Left renal cortex interstitium (tissue), 4 donors: ENCODE measurements at regions not wholly inside any gene's neighbourhood (a gene's known extent, or its start where the extent isn't known, plus 50 kb on each side); places are given as distances from the start of the nearest gene placed in this dataset.
"Not testable (repeated sequence)": the region's sequence is repeated elsewhere in the genome, so short reads cannot be mapped to it uniquely, and the experiment has no call there.

Source experiments
- DNase-seq, 4 donors: peaks; one replicate each; pipeline ENCODE4 v3.0.0-alpha.2; 2013; ENCODE audit warnings: low read depth in 4 of 4, low spot score in 2 of 4, missing footprints in 1 of 4

DNA sequence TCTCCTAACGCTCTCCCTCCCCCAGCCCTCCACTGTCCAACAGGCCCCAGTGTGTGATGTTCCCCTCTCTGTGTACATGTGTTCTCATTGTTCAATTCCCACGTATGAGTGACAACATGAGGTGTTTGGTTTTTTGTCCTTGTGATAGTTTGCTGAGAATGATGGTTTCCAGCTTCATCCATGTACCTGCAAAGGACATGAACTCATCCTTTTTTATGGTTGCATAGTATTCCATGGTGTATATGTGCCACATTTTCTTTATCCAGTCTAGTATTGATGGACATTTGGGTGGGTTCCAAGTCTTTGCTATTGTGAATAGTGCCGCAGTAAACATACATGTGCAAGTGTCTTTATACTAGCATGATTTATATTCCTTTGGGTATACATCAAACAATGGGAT, 347.4 kb downstream of the MAGEE1 start:
- DNase-seq = not testable (repeated sequence)

DNA sequence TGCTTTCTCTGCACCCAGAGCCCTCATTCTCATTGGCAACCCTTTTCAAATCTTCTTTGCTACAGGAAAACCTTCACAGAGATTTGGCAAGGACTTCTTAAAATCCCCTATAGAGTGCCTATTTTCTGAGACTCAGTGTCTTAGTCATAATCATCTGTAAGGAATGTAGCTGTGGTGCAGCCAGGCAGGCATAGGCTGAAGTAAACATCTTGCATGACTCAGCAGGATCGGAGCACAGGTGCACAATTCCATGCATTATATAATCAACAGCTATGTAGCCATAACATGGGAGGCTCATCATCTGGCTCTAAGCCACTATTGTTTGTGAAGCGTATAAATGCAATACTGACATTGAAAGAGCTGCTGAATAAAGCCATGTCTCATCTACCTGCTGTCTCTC, 368.8 kb downstream of the MAGEE1 start:
- DNase-seq = no peak

DNA sequence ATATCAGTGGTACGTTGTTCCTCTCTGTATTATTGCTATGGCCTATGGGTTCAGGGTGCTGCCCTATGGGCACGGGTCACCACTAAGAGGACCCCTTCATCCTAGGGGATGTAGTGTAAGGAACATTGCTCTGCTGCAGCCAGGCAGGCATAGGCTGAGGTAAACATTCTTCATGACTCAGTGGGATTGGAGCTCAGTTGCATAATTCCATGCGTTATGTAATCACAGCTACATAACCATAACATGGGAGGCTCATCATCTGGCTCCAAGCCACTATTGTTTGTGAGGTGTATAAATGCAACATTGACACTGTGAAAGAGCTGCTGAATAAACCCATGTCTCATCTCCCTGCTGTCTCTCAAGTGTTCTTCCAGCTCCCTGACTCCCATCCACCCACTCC, 375.2 kb downstream of the MAGEE1 start:
- no peak for DNase-seq

DNA sequence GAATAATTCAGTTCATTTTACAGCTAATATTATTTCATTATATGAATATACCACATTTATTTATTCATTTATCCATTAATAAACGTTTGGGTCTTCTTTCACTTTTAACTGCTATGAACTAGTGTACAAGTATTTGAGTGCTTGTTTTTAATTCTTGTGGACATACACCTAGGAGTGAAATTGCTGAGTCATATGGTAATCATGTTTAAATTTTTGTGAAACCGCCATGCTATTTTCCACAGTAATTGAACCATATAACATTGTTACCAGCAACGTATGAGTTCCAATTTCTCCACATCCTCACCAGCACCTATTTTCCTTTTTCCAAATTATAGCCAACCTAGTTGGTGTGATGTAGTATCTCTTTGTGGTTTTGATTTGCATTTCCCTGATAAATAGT, 388.2 kb downstream of the MAGEE1 start:
- no peak for DNase-seq

DNA sequence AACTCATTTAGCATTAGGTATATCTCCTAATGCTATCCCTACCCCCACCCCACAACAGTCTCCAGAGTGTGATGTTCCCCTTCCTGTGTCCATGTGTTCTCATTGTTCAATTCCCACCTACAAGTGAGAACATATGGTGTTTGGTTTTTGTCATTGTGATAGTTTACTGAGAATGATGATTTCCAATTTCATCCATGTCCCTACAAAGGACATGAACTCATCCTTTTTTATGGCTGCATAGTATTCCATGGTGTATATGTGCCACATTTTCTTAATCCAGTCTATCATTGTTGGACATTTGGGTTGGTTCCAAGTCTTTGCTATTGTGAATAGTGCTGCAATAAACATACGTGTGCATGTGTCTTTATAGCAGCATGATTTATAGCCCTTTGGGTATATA, 389.8 kb downstream of the MAGEE1 start:
- DNase-seq = not testable (repeated sequence)

DNA sequence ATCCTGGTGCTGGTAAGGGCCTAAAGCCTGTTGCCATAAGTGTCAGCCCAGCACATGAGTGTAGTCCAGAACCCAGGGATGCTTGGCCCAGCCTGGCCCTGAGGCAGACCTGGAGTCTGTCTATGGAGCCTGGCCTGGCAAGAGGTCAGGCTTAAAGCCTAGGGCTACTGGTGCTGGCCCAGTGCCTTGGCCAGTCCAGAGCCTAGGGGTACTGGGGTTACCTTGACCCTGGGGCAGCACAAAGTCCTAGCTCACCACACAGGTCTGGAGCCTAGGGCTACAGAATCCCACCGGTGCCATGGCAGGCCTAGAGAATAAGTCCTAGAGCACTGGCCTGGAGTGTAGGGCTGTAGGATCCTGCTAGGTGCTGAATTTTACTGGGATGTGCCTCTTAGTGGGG, 393.8 kb downstream of the MAGEE1 start:
- DNase-seq = no peak

DNA sequence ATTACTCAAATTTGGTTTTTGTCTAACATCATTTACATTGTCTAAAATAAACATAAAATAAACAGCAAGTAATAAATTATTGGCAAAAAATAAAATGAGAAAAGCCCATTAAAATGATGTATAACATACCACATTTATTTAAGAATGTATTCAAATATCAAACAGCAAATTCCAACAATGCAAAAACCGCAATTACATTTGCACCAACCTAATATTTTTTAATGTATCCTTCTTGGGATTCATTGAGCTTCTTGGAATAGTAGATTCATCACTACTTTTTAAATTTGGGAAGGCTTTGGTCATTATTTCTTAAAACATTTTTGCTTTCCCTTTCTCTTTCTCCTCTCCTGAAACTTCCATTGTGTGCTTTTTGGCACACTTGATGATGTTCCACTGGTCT, 400.2 kb downstream of the MAGEE1 start:
- DNase-seq = no peak

DNA sequence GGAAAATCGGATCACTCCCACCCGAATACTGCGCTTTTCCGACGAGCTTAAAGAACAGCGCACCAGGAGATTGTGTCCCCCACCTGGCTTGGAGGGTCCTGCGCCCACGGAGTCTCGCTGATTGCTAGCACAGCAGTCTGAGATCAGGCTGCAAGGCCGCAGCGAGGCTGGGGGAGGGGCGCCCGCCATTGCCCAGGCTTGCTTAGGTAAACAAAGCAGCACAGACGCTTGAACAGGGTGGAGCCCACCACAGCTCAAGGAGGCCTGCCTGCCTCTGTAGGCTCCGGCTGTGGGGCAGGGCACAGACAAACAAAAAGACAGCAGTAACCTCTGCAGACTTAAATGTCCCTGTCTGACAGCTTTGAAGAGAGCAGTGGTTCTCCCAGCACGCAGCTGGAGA, 413.4 kb downstream of the MAGEE1 start:
- DNase-seq = not testable (repeated sequence)

DNA sequence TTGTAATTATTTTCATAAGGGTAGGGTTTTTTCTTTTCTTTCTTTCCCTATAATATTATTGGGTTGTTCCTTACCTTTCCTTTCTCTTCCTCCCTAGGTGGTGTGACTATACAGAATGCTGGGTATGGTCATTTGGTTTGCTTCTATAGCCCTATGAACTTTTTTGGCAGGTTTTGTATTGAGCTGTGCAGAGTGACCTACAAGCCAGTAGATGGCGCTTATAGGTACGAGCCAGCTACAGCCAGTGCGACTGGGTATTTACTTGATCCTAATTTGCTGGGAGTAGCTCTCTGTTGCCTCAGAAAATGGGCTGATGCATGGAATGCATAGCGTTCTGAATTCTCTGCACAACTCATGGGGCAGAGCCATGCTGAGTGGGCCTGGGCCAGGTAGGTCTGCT, 423.3 kb downstream of the MAGEE1 start:
- no peak for DNase-seq

DNA sequence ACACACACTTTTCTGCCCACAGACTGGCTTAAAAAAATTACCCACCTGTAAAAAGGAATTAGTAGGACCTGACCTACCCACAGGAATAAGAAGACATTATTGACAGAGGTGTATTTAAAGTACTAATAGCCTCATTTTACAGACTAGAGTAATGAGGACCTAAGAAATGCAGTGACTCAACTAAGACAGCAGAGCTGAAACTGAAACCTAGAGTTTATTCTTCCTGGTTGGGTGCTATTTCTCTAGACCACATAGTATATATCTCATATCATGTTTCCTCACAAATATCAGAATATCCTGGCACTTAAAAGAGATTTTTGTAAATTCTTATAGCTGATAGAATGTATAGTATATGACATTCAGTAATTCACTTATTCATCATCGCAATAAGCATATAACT, 435.0 kb downstream of the MAGEE1 start:
- no peak for DNase-seq

DNA sequence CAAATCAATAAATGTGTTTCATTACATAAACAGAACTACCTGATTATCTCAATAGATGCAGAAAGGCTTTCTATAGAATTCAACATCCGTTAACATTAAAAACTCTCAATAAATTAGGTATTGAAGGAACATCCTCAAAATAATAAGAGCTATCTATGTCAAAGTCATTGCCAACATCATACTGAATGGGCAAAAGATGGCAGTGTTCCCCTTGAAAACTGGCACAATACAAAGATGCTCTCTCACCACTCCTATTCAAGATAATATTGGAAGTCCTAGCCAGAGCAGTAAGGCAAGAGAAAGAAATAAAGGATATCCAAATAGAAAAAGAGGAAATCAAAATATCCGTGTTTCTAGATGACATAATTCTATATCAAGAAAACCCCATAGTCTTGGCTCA, 466.4 kb downstream of the MAGEE1 start:
- no peak for DNase-seq

DNA sequence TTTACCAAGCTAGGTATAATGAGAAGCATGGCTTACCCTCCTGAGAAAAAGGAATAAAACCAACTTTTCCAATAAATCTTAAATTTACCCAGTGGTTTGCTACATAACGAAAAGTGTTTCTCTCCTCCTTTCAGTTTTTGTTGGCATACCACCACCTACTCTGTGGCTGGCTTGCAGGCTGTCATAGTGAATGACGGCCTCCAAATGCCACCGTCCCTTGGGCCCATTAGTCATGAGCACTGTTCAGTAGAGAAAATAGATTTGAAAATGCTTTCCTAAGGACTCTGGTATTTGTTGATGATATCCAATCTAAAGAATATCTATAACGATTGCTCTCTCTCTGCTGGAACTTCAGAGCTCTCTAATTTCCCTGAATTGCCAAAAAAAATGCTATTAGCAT, 488.3 kb downstream of the MAGEE1 start:
- no peak for DNase-seq

DNA sequence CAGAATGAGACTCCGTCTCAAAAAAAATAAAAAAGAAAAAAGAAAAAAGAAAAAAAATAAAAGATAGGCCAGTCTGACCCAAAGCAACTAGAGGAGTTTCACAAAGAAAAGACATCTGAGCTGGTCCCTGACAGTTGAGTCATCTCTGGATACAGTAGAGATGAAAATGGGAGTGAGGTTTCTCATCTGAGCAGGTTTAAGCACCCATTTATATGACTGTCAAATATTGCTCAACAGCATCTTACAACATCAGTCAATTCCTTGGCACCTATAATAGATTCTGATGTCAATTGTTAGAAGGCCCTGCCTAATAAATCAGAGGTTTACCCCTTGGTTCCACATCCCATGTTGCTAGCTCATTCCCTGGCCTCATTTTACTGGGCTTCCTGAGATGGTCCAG, 490.5 kb downstream of the MAGEE1 start:
- no peak for DNase-seq

DNA sequence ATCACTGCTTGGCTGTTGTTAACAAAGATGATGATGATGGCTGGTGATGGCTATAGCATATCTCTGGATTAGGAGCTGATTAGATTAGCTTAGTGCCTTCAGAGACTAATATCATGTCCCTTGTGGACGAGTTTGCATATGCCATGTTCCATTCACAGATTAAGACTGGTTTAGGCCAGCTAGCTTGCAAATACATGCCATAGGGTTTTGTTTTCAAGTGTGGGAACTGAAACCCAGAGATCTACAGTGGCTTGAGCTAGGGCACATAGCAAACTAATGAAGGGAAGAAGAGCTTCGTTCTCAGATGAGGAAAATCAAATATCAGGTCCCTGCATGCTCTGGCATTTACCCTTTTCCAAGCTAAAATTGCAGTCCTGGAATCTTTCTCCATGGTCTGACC, 492.3 kb downstream of the MAGEE1 start:
- DNase-seq = no peak

DNA sequence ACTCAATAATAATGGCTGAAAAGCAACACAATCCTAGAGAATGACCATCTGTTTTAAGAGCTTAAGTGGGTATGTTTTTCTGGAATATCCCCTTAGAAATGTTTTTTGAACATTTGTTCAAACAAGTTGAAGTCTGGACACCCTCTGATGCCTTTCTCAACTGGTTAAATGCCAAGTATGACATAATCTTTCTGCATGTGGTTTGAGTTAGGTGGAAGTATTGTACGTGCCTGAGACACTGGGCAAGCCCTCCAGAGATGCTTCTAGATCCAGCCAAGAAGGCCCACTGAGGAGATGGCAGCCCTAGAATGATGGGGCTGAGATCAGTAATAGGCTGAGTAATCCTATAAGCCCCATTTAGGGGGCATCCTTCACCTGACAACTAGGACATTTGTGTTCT, 493.1 kb downstream of the MAGEE1 start:
- no peak for DNase-seq

DNA sequence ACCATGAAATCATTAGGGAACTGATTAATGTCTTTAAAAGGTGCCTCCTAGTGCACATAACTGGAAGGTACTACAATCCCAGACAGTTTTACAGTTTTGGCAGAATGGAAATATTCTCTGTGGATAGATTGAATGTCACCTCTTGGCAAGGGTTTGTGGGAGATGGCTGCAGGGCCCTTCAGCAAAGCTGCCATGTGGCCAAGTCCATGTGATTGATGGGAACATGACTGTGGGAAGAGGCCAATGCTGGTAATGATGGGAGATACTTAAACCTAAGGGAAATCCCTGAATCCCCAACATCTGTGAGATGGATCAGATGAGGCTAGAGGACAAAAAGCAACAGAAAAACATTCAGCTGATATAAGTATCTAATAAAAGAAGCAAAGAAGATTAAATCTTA, 493.7 kb downstream of the MAGEE1 start:
- DNase-seq = no peak

DNA sequence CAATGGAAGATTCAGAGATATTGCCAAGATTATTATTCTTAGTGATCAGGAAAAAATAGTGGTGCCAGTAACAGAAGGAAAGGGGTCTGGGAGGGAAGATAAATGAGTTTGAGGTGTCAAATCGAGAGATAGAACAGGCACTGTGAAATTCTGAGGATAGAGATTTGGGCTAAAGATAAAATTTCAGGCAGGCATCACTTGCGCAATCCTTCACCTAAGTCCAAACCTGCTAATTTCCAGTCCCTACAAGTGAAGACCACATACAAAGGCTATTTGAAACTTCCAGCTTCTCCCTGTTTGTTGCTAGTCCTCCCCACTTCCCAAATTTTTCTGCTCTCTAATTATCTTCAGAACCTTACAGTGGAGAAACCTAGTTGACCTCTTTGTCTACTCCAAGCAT, 494.6 kb downstream of the MAGEE1 start:
- DNase-seq = no peak

DNA sequence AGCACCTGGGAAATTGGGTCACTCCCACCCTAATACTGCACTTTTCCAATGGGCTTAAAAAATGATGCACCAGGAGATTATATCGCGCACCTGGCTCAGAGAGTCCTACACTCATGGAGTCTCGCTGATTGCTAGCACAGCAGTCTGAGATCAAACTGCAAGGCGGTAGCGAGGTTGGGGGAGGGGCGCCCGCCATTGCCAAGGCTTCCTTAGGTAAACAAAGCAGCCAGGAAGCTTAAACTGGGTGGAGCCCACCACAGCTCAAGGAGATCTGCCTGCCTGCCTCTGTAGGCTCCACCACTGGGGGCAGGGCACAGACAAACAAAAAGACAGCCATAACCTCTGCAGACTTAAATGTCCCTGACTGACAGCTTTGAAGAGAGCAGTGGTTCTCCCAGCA, 497.1 kb downstream of the MAGEE1 start:
- not testable (repeated sequence) for DNase-seq

DNA sequence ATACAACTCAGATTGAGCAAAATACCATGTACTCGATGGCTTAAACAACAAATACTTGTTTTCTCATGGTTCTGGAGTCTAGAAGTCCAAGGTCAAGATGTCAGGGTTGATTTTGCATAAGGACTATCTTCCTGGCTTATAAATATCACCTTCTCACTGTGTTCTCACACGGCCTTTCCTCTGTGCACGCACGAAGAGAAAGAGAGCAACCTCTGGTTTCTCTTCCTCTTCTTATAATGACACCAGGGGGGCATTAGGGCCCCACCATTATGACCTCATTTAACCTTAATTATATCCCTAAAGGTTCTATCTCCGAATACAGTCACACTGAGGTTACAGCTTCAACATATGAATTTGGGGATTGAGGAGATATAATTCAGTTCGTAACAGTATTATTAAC, 504.0 kb downstream of the MAGEE1 start:
- DNase-seq = no peak

DNA sequence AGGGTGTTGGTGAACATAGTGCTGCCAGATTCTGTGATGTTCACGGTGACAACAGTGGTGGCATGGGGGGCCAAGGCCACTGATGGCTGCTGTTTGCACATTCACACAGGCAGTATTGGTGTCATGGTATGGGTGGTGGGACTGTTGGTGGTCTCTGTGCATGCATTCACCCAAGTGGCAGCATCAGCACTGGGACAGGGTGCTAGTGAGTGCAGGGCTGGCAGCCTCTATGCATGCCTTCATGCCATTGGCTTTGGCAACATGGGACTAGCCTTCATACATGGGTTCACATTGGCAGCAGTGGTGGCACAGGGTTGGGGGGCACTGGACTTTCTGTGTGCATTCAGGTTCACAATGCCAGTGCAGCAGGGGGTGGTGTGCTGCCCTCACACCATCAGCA, 489.7 kb upstream of the FGF16 start:
- DNase-seq = no peak

DNA sequence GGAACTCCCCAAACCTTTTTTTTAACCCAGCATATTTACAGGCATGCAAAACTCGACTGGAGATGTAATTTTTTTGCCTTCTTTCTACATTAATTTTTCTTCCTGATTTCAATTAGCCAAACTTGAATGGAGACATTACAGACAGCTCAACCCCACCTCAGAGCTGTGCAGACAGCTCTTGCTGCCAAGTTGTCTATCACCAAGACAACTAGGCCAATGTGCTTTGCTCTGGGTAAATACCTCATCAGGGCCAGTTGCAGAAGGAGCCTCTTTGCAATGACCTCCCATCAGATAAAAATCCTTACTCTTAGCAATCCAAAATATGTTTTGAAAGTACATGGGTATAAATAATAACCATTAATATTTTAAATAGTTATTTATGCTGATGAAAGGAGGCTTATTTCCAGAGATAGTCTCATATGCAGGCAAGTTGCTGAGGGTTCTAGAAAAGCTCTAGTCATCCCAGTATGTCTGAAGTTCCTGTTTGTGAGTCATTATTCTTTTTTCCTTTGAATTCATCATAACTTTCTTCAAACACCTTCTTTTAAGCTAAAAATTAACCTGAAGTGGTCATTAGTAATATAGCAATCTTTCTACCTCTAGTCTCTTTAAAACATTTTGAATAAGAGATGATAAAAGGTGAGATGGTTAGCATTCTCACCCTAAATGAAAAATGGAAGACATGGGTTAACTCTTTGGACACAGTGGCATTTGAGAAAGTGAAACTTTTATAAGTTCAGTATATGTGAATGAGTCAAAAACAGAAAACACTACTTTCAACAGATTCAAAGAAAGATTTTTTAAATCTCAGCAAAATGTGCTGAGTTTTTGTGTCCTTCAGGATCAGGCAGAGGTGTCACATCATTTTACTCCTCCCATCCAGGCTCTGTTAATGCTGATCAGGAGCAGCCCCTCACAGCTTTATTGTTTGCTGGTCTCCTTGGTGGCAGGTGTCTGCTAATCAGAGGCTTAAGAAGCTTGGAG, 475.5 kb upstream of the FGF16 start:
- no peak for DNase-seq

DNA sequence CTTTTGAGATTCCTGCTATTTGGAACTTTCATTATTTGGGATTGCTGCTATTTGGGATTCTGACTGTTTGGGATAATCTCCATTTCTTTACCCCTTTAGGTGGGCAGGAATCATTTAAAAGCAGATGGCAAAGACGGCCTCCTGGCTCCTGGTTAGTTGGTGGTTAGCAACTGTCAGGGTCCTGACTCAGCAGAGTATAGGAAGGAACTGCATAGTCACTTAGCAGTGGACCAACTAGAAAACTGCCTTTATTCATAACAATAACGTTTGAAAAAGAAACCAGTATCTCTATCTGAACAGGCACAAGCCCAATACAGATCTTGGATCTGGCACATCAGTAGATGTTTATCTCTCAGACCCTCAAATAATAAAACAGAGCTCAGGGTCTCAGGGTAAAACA, 469.7 kb upstream of the FGF16 start:
- no peak for DNase-seq

DNA sequence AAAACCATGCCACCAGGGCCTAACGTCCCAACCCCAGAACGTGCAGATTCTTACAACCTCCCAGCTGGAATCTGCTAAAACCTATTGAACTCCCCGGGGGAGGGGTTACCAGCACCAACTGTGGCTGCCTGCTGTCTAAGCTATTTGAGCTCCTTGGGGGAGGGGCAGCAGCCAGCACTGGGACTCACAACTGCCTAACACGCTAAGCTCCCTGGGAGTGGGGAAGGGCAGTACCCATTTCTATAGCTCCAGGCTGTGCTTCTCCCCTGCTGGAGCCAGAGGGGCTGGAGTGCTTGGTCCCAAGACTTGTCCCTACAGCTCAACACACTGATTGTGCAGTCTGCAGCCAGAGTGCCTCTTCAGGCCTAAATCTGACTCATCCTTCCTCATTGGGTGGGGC, 459.8 kb upstream of the FGF16 start:
- no peak for DNase-seq
